ENCODE measurements at regions not wholly inside any gene's neighbourhood (a gene's known extent, or its start where the extent isn't known, plus 50 kb on each side); places are given as distances from the start of the nearest gene placed in this dataset.

GRCh38 chr12:92038476-92038875, 107.2 kb downstream of the BTG1 start:
- no peak overlapping the region for H3K27ac ChIP-seq

GRCh38 chr12:92036771-92037453, 108.7 kb downstream of the BTG1 start:
- TF ChIP-seq CTCF (conservative IDR thresholded peaks at IDR 0.05): no peak
- H3K27ac ChIP-seq: no peak overlapping the region

More at GRCh38 chr12:92038476-92038875, 107.2 kb downstream of the BTG1 start:
- no peak for TF ChIP-seq CTCF (conservative IDR thresholded peaks at IDR 0.05)

- no peak overlapping the region for H3K27ac ChIP-seq
- no peak for TF ChIP-seq CTCF (conservative IDR thresholded peaks at IDR 0.05)
Observed at GRCh38 chr12:92036061-92036620, 109.5 kb downstream of the BTG1 start.

GRCh38 chr12:92035477-92035876, 110.2 kb downstream of the BTG1 start:
- H3K27ac ChIP-seq: peak overlapping the region; percentile 44
- TF ChIP-seq CTCF (conservative IDR thresholded peaks at IDR 0.05): no peak

- peak overlapping the region; percentile 44 for H3K27ac ChIP-seq
- TF ChIP-seq CTCF (conservative IDR thresholded peaks at IDR 0.05): no peak
Observed at GRCh38 chr12:92034858-92035401, 110.7 kb downstream of the BTG1 start.

GRCh38 chr12:92034083-92034482, 111.6 kb downstream of the BTG1 start:
- no peak overlapping the region for H3K27ac ChIP-seq

More at GRCh38 chr12:92034083-92034482, 111.6 kb downstream of the BTG1 start:
- TF ChIP-seq CTCF (conservative IDR thresholded peaks at IDR 0.05): no peak
